ENCODE measurements at regions not wholly inside any gene's neighbourhood (a gene's known extent, or its start where the extent isn't known, plus 50 kb on each side); places are given as distances from the start of the nearest gene placed in this dataset.

GRCh38 chr12:77591959-77592743, 238.5 kb upstream of the NAV3 start:
- H3K18ac ChIP-seq (ENCODE audit: low read depth, low read length), result no peak overlapping the region
- no peak overlapping the region for H4K5ac ChIP-seq (ENCODE audit: low read depth, low read length)
- no peak overlapping the region for H3K14ac ChIP-seq (replicated peaks; ENCODE audit: low read depth, low read length)
- no peak overlapping the region for H2BK120ac ChIP-seq (ENCODE audit: low read depth, low read length)
- dilution Hi-C loops (cut with HindIII; ENCODE audit: low sequenced_read_pairs, unreplicated experiment), result no loop called here
- H2AFZ ChIP-seq (replicated peaks; ENCODE audit: low read length, poor library complexity), result no peak overlapping the region
- WGBS, 2 experiments (ENCODE audit: extremely low coverage in 2 of 2, insufficient read length in 1 of 2), result no CpG with 5 or more reads among the region's 9 CpGs
- no peaks in the 10 kb centered on the region for H3K79me1 ChIP-seq (ENCODE audit: low read depth in 1 of 2, low read length in 2 of 2)
- in situ Hi-C loops (cut with MboI; ENCODE audit: low sequenced_read_pairs), result no loop called here
- no peak overlapping the region for H4K91ac ChIP-seq (ENCODE audit: insufficient read depth, low read depth, low read length)
- no peaks in the 10 kb centered on the region for H3K4me1 ChIP-seq (ENCODE audit: control insufficient read depth, insufficient read depth, low read length)
- no peak overlapping the region for H2BK20ac ChIP-seq (ENCODE audit: low read depth, low read length)
- ChIA-PET POLR2A (ENCODE audit: unreplicated experiment) (no interaction called here), CTCF (no interaction called here)
- H3K4ac ChIP-seq (ENCODE audit: low read depth, low read length), result no peak overlapping the region
- intact Hi-C loops (cut with micrococcal nuclease), result no loop called here
- H3K36me3 ChIP-seq (ENCODE audit: control insufficient read depth, insufficient read depth, low read length), result no peaks in the 10 kb centered on the region
- no peak overlapping the region for H2BK15ac ChIP-seq (ENCODE audit: low read depth, low read length)
- H3K23ac ChIP-seq (ENCODE audit: low read depth, low read length), result no peak overlapping the region
- H3K9me1 ChIP-seq (ENCODE audit: insufficient read depth, low read length), result no peaks in the 10 kb centered on the region
- ATAC-seq (ENCODE audit: low read depth) (no peak), DNase-seq (no peak)
- no peak overlapping the region for H2AK5ac ChIP-seq (ENCODE audit: low read depth, low read length)
- H3K4me3 ChIP-seq (ENCODE audit: insufficient read depth, low read depth, low read length), result no peak overlapping the region
- no peak overlapping the region for H4K8ac ChIP-seq (ENCODE audit: low read depth in 2 of 2, low read length in 2 of 2)
- no peaks in the 10 kb centered on the region for H3K9me3 ChIP-seq (ENCODE audit: control insufficient read depth, insufficient read depth, low read length)
- H2AK9ac ChIP-seq (replicated peaks; ENCODE audit: low read depth, low read length, poor library complexity), result no peak overlapping the region
- H3K27ac ChIP-seq (ENCODE audit: insufficient read depth, low read length), result no peak overlapping the region
- no peak overlapping the region for H3K56ac ChIP-seq (ENCODE audit: extremely low read depth, insufficient read depth, low read length)
- H3K9ac ChIP-seq (ENCODE audit: low read depth, low read length), result no peak overlapping the region
- TF ChIP-seq, protein P1, sequence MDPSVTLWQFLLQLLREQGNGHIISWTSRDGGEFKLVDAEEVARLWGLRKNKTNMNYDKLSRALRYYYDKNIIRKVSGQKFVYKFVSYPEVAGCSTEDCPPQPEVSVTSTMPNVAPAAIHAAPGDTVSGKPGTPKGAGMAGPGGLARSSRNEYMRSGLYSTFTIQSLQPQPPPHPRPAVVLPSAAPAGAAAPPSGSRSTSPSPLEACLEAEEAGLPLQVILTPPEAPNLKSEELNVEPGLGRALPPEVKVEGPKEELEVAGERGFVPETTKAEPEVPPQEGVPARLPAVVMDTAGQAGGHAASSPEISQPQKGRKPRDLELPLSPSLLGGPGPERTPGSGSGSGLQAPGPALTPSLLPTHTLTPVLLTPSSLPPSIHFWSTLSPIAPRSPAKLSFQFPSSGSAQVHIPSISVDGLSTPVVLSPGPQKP (IDR thresholded peaks at IDR 0.05; ENCODE audit: borderline replicate concordance, low read depth, low read length), result no peak
- TF ChIP-seq NFE2L2 (IDR thresholded peaks at IDR 0.05; ENCODE audit: low read depth, low read length), result no peak
- no peak for TF ChIP-seq RCOR1 (IDR thresholded peaks at IDR 0.05; ENCODE audit: insufficient replicate concordance, low read length)
- TF ChIP-seq SMC3 (IDR thresholded peaks at IDR 0.05; ENCODE audit: low read depth, low read length), result no peak
- TF ChIP-seq MAFK (IDR thresholded peaks at IDR 0.05; ENCODE audit: low read depth, low read length), result no peak
- no peak for TF ChIP-seq CTCF (conservative IDR thresholded peaks at IDR 0.05; ENCODE audit: low read depth, low read length)
- no peak for TF ChIP-seq BHLHE40 (IDR thresholded peaks at IDR 0.05; ENCODE audit: low read depth, low read length)
- TF ChIP-seq FOS (IDR thresholded peaks at IDR 0.05; ENCODE audit: low read depth, low read length), result no peak
- TF ChIP-seq MXI1 (IDR thresholded peaks at IDR 0.05; ENCODE audit: borderline replicate concordance, low read depth, low read length), result no peak
- no peak for TF ChIP-seq RAD21 (IDR thresholded peaks at IDR 0.05; ENCODE audit: low read length)
- no peak for TF ChIP-seq CHD1 (IDR thresholded peaks at IDR 0.05; ENCODE audit: low read depth, low read length)
- TF ChIP-seq POLR2A (IDR thresholded peaks at IDR 0.05; ENCODE audit: low read depth, low read length), result no peak
- no peak for TF ChIP-seq CEBPB (IDR thresholded peaks at IDR 0.05; ENCODE audit: low read depth, low read length)
- TF ChIP-seq RFX5 (IDR thresholded peaks at IDR 0.05; ENCODE audit: low read depth, low read length), result no peak
- no peak for TF ChIP-seq MAZ (IDR thresholded peaks at IDR 0.05; ENCODE audit: borderline replicate concordance, low read depth, low read length)
- TF ChIP-seq USF2 (IDR thresholded peaks at IDR 0.05; ENCODE audit: low read depth, low read length), result no peak
- H3K4me2 ChIP-seq (ENCODE audit: low read depth, low read length), result no peak overlapping the region
- no peaks in the 10 kb centered on the region for H3K27me3 ChIP-seq (ENCODE audit: control insufficient read depth, insufficient read depth, low read length)
- no peak overlapping the region for H2BK5ac ChIP-seq (ENCODE audit: low read depth, low read length, poor library complexity, severe bottlenecking)
- BruUV-seq (replicated peaks), result no TSS peak
- H4K20me1 ChIP-seq (ENCODE audit: insufficient read depth, low read length), result no peaks in the 10 kb centered on the region

Measured in IMR-90 (cell line).